Liver (tissue), 8 donors: ENCODE measurements at regions not wholly inside any gene's neighbourhood (a gene's known extent, or its start where the extent isn't known, plus 50 kb on each side); places are given as distances from the start of the nearest gene placed in this dataset.

Experiments
- DNase-seq: peaks from one replicate; pipeline ENCODE4 v3.0.0-alpha.2; 2017; ENCODE audit warnings: low spot score
- H3K27ac ChIP-seq, 2 donors: one replicate each; pipeline ENCODE4 v1.7.0; 2013; ENCODE audit warnings: inconsistent platforms in 2 of 2, low read length in 2 of 2, control low read depth in 1 of 2, low read depth in 1 of 2, mild to moderate bottlenecking in 1 of 2
- H3K27me3 ChIP-seq, 4 donors: one replicate each; pipeline versions ENCODE4 v1.6.1 to v1.7.0; 2013; ENCODE audit warnings: low read length in 3 of 4, inconsistent platforms in 1 of 4, mild to moderate bottlenecking in 1 of 4, moderate library complexity in 1 of 4; ENCODE audit not compliant: control insufficient read depth in 4 of 4, insufficient read depth in 4 of 4
- H3K36me3 ChIP-seq, 4 donors: one replicate each; pipeline versions ENCODE4 v1.6.1 to v1.7.0; 2013; ENCODE audit warnings: low read length in 3 of 4, mild to moderate bottlenecking in 3 of 4, low read depth in 1 of 4, moderate library complexity in 1 of 4; ENCODE audit not compliant: control insufficient read depth in 4 of 4, insufficient read depth in 3 of 4
- H3K4me1 ChIP-seq, 4 donors: one replicate each; pipeline versions ENCODE4 v1.6.1 to v1.7.0; 2013; ENCODE audit warnings: low read length in 3 of 4, mild to moderate bottlenecking in 3 of 4, moderate library complexity in 1 of 4; ENCODE audit not compliant: control insufficient read depth in 4 of 4, insufficient read depth in 4 of 4
- H3K4me3 ChIP-seq, 3 donors: one replicate each; pipeline versions ENCODE4 v1.6.1 to v1.7.0; 2013; ENCODE audit warnings: low read length in 3 of 3, control low read depth in 1 of 3, low read depth in 1 of 3, mild to moderate bottlenecking in 1 of 3
- H3K9ac ChIP-seq, 2 donors: one replicate each; pipeline ENCODE4 v1.7.0; 2013; ENCODE audit warnings: low read length in 2 of 2, mild to moderate bottlenecking in 2 of 2, moderate library complexity in 2 of 2, control low read depth in 1 of 2, low read depth in 1 of 2
- H3K9me3 ChIP-seq, 4 donors: one replicate each; pipeline versions ENCODE4 v1.6.1 to v1.7.0; 2013; ENCODE audit warnings: low read length in 3 of 4; ENCODE audit not compliant: control insufficient read depth in 4 of 4
- ATF3 ChIP-seq: IDR thresholded peaks from 2 replicates; pipeline ENCODE4 v1.6.1; 2016; ENCODE audit warnings: antibody characterized with exemption
- CTCF ChIP-seq: fragments of 150-350 bp; IDR thresholded peaks from 2 replicates; pipeline ENCODE4 v1.5.1; 2017; ENCODE audit warnings: improper control_type of control experiment, low read depth, low read length; ENCODE audit not compliant: missing input control
- EGR1 ChIP-seq, 2 donors: IDR thresholded peaks; 2 replicates each; pipeline ENCODE4 v1.6.1; 2016 to 2018; ENCODE audit warnings: antibody characterized with exemption in 2 of 2, low read depth in 2 of 2
- FOXA1 ChIP-seq: IDR thresholded peaks from 2 replicates; pipeline ENCODE4 v1.6.1; 2016; ENCODE audit warnings: antibody characterized with exemption
- FOXA2 ChIP-seq: IDR thresholded peaks from 2 replicates; pipeline ENCODE4 v1.6.1; 2016; ENCODE audit warnings: antibody characterized with exemption
- GABPA ChIP-seq, 2 donors: IDR thresholded peaks in 1 of 2; conservative IDR thresholded peaks in 1 of 2; 2 replicates each; pipeline ENCODE4 v1.6.1; 2016; ENCODE audit warnings: antibody characterized with exemption in 2 of 2, mild to moderate bottlenecking in 1 of 2, moderate library complexity in 1 of 2
- HNF4A ChIP-seq, 2 donors: conservative IDR thresholded peaks; 2 replicates each; pipeline ENCODE4 v1.6.1; 2016; ENCODE audit warnings: antibody characterized with exemption in 2 of 2, mild to moderate bottlenecking in 2 of 2
- HNF4G ChIP-seq: IDR thresholded peaks from 2 replicates; pipeline ENCODE4 v1.6.1; 2016; ENCODE audit warnings: antibody characterized with exemption
- JUND ChIP-seq, 2 donors: IDR thresholded peaks; 2 replicates each; pipeline ENCODE4 v1.6.1; 2016; ENCODE audit warnings: antibody characterized with exemption in 2 of 2
- MAX ChIP-seq: IDR thresholded peaks from 2 replicates; pipeline ENCODE4 v1.6.1; 2016; ENCODE audit warnings: antibody characterized with exemption
- NR2F2 ChIP-seq: IDR thresholded peaks from 2 replicates; pipeline ENCODE4 v1.6.1; 2016; ENCODE audit warnings: antibody characterized with exemption
- RAD21 ChIP-seq, 2 donors: IDR thresholded peaks; 2 replicates each; pipeline ENCODE4 v1.6.1; 2016; ENCODE audit warnings: antibody characterized with exemption in 2 of 2, mild to moderate bottlenecking in 2 of 2
- REST ChIP-seq: IDR thresholded peaks from 2 replicates; pipeline ENCODE4 v1.6.1; 2016; ENCODE audit warnings: antibody characterized with exemption, mild to moderate bottlenecking
- RXRA ChIP-seq, 2 donors: IDR thresholded peaks; 2 replicates each; pipeline ENCODE4 v1.6.1; 2017 to 2018; ENCODE audit warnings: antibody characterized with exemption in 2 of 2, mild to moderate bottlenecking in 1 of 2
- SP1 ChIP-seq: IDR thresholded peaks from 2 replicates; pipeline ENCODE4 v1.6.1; 2018; ENCODE audit warnings: antibody characterized with exemption, mild to moderate bottlenecking
- TAF1 ChIP-seq: conservative IDR thresholded peaks from 2 replicates; pipeline ENCODE4 v1.6.1; 2016; ENCODE audit warnings: antibody characterized with exemption, mild to moderate bottlenecking
- YY1 ChIP-seq: IDR thresholded peaks from 2 replicates; pipeline ENCODE4 v1.6.1; 2016; ENCODE audit warnings: antibody characterized with exemption, mild to moderate bottlenecking
- WGBS: extraction: QIAGEN DNeasy Blood & Tissue Kit; methylation state at CpG from one replicate; pipeline ENCODE4 v1.1.7; 2013; 5-methylcytosine and 5-hydroxymethylcytosine counted together
- TF ChIP-seq, protein P1 (sequence below): IDR thresholded peaks from 2 replicates; pipeline ENCODE4 v1.6.1; 2016; ENCODE audit warnings: antibody characterized with exemption
- donor health status: healthy.
- donor health status: healthy.
- donor health status: healthy.
- donor health status: healthy.
- donor health status: healthy.

DNA sequence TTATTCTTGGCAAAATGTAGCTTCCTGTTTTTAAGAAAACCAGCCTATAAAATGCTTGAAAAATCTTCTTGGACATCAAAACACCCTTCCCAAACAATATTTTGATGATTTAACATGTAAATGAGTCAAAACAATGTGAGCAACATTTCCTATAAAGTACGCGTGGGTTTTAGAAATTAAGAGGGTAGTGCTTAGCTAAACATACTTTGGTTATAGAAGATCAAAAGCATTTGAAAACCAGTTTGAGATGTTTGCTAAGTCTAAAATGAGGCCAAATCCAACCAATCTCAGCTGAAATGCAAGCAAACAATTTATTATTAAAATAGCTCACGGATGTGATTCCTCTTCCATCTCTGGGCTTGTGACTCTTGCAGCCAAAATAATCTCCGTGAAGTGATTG is 350.4 kb downstream of the TGFB2 start:
- Histone ChIP-seq H3K36me3 (no peaks in the 10 kb centered on the region), H3K4me3 (no peak overlapping the region), H3K27me3 (no peaks in the 10 kb centered on the region), H3K9me3 (no peaks in the 10 kb centered on the region), H3K9ac (no peak overlapping the region), H3K4me1 (no peaks in the 10 kb centered on the region), H3K27ac (no peak overlapping the region)
- WGBS, result 84% methylated on average over 4 of the region's 4 CpGs
- no peak for DNase-seq
- TF ChIP-seq GABPA (IDR thresholded peaks at IDR 0.05 in 1 of 2, conservative IDR thresholded peaks at IDR 0.05 in 1 of 2) (no peak), ATF3 (no peak), JUND (IDR thresholded peaks at IDR 0.05) (no peak), SP1 (no peak), EGR1 (IDR thresholded peaks at IDR 0.05; ENCODE audit: low read depth in 2 of 2) (no peak), RXRA (IDR thresholded peaks at IDR 0.05) (no peak), NR2F2 (no peak), FOXA1 (no peak), CTCF (no peak), TAF1 (no peak), MAX (no peak), RAD21 (IDR thresholded peaks at IDR 0.05) (no peak), FOXA2 (no peak), REST (no peak), HNF4G (no peak), YY1 (no peak), HNF4A (conservative IDR thresholded peaks at IDR 0.05) (no peak)
- TF ChIP-seq, protein P1, sequence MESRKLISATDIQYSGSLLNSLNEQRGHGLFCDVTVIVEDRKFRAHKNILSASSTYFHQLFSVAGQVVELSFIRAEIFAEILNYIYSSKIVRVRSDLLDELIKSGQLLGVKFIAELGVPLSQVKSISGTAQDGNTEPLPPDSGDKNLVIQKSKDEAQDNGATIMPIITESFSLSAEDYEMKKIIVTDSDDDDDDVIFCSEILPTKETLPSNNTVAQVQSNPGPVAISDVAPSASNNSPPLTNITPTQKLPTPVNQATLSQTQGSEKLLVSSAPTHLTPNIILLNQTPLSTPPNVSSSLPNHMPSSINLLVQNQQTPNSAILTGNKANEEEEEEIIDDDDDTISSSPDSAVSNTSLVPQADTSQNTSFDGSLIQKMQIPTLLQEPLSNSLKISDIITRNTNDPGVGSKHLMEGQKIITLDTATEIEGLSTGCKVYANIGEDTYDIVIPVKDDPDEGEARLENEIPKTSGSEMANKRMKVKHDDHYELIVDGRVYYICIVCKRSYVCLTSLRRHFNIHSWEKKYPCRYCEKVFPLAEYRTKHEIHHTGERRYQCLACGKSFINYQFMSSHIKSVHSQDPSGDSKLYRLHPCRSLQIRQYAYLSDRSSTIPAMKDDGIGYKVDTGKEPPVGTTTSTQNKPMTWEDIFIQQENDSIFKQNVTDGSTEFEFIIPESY, result no peak

DNA sequence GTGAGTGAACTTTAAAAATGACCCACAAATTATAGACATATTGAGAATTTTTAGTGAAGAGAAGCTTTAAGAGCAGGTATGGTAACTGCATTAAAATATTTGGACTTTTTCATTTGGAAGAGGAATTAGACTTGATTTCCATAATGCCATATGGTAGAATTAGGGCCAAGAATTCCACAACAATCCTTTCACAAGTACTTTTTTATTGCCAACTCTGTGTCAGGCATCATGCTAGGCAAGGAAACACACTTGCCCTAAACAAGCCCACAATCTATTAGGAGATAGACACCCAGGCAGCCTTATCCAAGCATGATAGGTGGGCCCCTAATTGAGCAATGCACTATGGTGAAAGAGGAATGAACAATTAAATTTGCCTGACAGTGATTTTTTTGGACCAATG is 353.0 kb downstream of the TGFB2 start:
- DNase-seq, result no peak
- Histone ChIP-seq H3K27me3 (no peaks in the 10 kb centered on the region), H3K9ac (no peak overlapping the region)
- TF ChIP-seq YY1 (no peak), HNF4G (no peak), CTCF (no peak), HNF4A (conservative IDR thresholded peaks at IDR 0.05) (no peak), FOXA1 (no peak), NR2F2 (no peak), JUND (IDR thresholded peaks at IDR 0.05) (no peak), SP1 (no peak), TAF1 (no peak), RXRA (IDR thresholded peaks at IDR 0.05) (no peak), GABPA (IDR thresholded peaks at IDR 0.05 in 1 of 2, conservative IDR thresholded peaks at IDR 0.05 in 1 of 2) (no peak)
- TF ChIP-seq, protein P1, result no peak

More for the DNA sequence above, 353.0 kb downstream of the TGFB2 start:
- Histone ChIP-seq H3K4me1 (no peaks in the 10 kb centered on the region), H3K4me3 (no peak overlapping the region), H3K36me3 (no peaks in the 10 kb centered on the region), H3K27ac (no peak overlapping the region), H3K9me3 (no peaks in the 10 kb centered on the region)
